ENCODE measurements at regions not wholly inside any gene's neighbourhood (a gene's known extent, or its start where the extent isn't known, plus 50 kb on each side); places are given as distances from the start of the nearest gene placed in this dataset.
"Not testable (repeated sequence)": the region's sequence is repeated elsewhere in the genome, so short reads cannot be mapped to it uniquely, and the experiment has no call there.

DNA sequence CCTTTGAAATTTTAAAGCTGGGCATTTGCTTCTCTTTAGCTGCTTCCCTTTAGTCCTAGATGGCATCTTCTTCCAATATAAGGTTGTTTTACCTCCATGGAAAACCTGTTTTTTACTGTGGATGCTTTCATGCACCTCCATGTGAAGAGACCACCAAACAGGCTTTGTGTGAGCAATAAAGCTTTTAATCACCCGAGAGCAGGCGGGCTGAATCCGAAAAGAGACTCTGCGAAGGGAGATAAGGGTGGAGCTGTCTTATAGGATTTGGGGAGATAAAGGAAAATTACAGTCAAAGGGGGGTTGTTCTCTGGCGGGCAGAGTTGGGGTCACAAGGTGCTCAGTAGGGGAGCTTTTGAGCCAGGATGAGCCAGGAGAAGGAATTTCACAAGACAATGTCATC, 1049.8 kb downstream of the PLOD2 start:
- DNase-seq, result not testable (repeated sequence)

GRCh38 chr3:145116769-145117168, 1044.2 kb downstream of the PLOD2 start:
- no peak for DNase-seq

GRCh38 chr3:145118303-145118702, 1042.7 kb downstream of the PLOD2 start:
- no peak for DNase-seq

- DNase-seq, result no peak
Measured at GRCh38 chr3:145124900-145125678, 1035.9 kb downstream of the PLOD2 start.

DNA sequence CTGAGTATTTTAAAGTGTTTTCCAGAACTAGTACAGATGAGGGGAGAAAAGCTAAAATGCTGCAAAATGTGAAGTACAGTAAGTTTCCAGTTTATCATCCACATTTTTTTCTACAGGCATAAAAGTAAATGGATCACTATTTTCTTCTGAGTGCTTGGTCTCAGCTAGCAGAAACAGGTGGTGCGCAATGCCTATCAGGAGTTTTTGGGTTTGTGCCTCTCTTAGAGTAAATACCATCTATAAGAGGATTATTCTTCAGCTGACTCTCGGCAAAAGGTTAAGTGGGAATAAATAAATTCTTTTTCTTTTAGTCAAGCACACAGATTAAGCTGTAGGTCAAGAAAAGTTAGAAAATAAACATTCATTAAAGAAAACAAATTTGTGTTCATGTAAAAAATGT, 1027.7 kb downstream of the PLOD2 start:
- DNase-seq, result no peak

DNA sequence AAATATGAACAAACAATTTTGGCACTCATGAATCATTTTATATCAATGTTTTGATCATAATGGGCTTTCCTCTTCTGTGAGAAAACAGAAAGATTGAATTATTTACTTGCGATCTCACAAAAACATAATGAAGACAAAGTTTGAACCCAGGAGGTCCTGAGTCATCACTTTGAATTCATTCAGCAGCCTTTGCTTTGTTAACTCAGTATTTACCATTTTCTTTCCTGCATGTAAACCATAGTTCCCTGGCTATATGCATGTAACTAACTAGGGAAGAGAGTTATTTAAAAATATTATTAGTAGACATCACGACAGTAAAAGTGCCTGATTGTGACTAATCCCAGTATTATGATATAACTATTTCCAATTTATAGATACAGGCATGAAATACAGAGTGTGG, 1026.2 kb downstream of the PLOD2 start:
- DNase-seq, result no peak

DNA sequence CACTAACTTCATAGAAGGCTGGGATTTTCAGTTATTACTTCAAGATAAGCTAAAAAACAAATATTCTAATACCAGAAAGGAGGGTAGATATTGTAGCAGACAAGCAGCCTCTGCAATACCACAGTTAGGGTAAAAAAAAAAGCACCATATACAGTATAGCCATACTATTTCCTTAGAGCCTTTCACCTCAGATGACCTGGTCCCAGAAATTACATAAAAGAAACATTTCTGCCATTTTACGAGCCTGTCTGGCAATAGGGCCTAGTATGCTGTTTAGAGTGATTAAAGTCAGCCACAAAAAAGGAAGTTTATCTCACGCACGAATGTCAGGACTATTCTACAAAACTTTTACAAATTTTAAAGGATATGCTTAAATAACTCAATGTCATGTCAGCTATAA, 1016.6 kb downstream of the PLOD2 start:
- DNase-seq, result no peak

- no peak for DNase-seq
Measured at GRCh38 chr3:145145461-145145860, 1015.5 kb downstream of the PLOD2 start.

DNA sequence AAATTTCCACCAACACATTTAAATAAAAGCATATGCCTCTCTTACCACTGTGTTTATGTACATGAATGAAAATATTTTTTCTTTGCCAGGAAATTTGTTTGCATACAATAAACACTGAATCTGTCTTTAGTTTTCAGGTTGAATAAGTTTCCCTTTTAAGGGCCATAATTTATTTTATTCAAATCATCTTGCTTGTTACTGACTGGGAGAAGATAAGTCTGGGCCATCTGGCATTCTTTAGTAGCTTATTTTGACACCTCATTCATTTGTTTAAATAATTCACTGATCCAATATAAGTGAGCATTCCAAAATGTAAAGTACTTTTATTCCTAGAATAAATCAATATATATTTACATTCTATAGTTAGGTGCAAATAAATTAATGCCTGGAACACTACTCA, 1001.3 kb downstream of the PLOD2 start:
- DNase-seq, result no peak

DNA sequence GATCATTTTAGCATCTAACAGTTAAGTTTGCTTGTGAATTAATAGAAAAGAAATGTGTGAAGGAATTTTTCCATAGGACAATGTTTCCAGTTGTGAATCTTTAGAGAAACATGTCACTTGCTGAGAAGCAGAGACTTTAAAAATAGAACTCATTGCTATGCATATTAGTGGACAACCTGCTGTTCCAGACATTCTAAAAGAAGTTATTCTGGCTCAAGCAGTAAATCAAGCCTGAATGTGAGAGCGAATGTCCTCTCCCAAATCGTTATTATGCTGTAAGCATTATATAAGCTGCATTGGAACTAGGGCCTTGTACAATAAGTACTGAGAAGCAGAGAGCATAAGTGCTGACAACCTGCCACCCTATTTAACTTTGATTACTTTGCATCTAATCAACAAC, 990.9 kb downstream of the PLOD2 start:
- DNase-seq, result no peak

GRCh38 chr3:145175626-145176025, 985.4 kb downstream of the PLOD2 start:
- DNase-seq, result no peak

DNA sequence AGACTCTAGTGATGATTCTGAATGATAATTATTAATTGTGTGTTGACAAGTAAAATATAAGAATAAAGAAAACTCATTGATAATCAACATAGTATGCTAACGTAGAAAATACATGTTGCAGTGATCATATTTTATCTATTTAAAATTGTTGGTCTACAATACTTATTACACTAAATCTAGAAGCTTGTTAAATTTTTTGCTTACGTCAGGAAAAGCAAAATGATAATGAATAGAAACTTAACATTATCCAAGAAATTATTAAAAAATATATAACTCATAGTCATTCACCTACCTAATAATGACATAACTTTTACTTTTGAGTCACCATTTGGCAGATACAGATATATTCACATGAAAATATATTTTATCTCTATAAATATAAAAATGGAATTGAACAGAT, 984.1 kb downstream of the PLOD2 start:
- DNase-seq, result no peak

GRCh38 chr3:145177828-145178227, 983.2 kb downstream of the PLOD2 start:
- DNase-seq, result no peak

DNA sequence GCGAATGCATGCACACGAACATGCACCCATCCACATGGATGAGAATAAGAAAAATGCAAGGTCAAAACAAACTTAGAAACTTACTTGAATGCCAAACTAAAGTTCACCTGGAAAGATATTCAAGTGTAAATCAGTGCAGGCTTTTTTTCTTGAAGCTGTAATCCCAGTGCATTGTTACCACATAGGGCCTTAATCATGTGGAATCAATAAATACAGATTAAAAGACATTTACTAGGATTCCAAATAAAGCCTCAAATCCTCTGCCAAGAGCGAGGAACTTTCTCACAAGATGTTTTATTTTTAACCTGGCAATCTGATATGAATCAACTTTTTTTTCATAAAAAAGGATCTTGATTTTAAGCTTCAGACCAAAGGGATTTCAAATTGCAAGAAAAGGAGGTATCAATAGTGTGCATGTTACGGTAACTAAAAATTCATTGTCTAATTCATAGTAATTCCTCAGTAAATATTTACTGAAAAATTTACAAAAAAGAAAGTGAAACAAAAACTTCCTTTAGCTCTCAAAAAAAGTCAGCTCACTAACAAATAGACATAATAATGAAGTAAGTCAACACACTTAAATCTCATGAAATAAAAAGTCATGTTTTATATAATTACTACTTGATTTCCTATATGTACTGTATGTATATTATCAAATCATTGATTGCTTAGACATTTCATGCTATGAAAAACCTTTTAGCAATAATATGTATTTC, 978.6 kb downstream of the PLOD2 start:
- DNase-seq, result no peak

GRCh38 chr3:145183261-145183660, 977.7 kb downstream of the PLOD2 start:
- no peak for DNase-seq

DNA sequence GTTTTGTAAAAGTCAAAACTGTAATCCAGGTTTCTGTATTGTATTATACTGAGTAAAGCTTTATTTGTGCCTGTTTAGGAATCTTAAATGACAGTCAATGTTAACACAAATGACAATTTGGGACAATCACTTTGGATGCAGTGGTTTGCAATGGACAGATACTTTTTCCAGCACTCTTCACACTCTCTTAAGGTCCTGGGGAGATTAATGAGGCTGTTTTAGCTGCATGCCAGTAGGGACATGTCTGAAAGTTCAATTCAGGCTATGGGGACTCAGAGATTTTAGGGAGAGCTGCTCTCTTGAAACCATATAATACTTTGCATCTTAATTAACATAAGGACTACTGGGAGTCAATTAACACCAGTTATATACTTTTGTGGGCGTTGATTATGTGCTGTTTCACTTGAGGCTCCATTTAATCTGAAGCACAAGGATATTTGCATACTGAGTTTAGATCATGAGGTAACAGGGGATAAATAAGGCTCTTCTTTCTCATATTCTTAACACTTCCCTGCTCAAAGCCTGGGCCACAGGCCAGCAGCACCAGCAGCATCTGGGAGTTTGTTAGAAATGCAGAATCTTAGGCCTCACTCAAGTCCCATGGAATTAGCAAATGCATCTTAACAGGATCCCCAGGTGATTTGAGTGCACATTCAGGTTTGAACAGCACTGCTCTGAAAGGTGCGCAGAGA, 972.8 kb downstream of the PLOD2 start:
- DNase-seq, result no peak

GRCh38 chr3:145190138-145190537, 970.8 kb downstream of the PLOD2 start:
- DNase-seq, result no peak

- no peak for DNase-seq
Measured at GRCh38 chr3:145190761-145191160, 970.2 kb downstream of the PLOD2 start.

DNA sequence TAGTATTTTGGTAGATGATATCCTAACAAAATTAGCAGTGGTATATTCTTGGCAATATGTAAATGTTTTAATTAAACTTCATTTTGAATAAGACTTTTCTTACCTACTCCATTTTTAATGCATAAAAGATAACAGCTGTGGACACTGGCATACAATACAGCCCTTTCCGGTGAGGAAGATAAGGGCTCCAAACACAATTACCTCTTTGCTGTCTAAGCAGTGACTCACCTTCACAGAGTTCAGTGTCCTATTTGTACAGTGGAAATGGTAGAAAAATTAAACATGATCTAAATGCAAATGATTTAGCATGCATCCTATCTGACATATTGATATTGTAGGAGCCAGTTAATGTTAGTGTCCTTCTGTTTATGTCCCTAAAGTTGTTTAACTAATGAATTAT, 969.4 kb downstream of the PLOD2 start:
- DNase-seq, result no peak

GRCh38 chr3:145197051-145197820, 963.7 kb downstream of the PLOD2 start:
- no peak for DNase-seq

DNA sequence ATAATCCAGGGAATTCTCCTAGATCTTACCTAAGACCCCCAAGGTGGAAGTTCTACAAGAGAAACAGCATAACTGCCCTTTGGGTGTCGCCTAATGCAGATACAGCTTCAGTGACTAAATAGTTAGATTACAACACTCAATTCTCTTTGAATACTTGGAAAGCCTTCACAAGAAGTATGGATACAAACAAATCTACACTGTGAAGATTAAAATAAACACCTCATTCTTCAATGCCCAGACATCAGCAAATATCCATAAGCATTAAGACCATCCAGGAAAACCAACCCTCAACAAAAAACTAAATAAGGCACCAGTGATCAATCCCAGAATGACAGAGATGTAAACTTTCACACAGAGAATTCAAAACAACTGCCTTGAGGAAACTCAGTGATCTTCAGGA, 963.2 kb downstream of the PLOD2 start:
- DNase-seq, result no peak

- DNase-seq, result no peak
Measured at GRCh38 chr3:145209561-145209960, 951.4 kb downstream of the PLOD2 start.
